CD8-positive, alpha-beta memory T cell (primary cell): ENCODE measurements at regions not wholly inside any gene's neighbourhood (a gene's known extent, or its start where the extent isn't known, plus 50 kb on each side); places are given as distances from the start of the nearest gene placed in this dataset.
"Not testable (repeated sequence)": the region's sequence is repeated elsewhere in the genome, so short reads cannot be mapped to it uniquely, and the experiment has no call there.

Source experiments
- CTCF ChIA-PET: fragments of 350-600 bp; sonication (Branson Sonifier 250); formaldehyde crosslinking; loops from one replicate; lab custom pipeline; 2021; ENCODE audit warnings: antibody characterized with exemption; lab: Charles Lee
- POLR2A ChIA-PET: fragments of 350-600 bp; sonication (Branson Sonifier 250); formaldehyde crosslinking; loops from one replicate; lab custom pipeline; 2021; ENCODE audit warnings: antibody characterized with exemption; lab: Charles Lee
- DNase-seq, 5 donors: peaks; one replicate each; pipeline versions ENCODE4 v3.0.0 to v3.0.0-alpha.2; 2020 to 2022; ENCODE audit warnings: mixed read lengths in 1 of 5
- H3K27ac ChIP-seq: one replicate; pipeline ENCODE4 v1.7.0; 2013; ENCODE audit warnings: low read depth, mild to moderate bottlenecking, low read length, moderate library complexity
- H3K27me3 ChIP-seq: 2 replicates; pipeline ENCODE4 v1.7.0; 2013; ENCODE audit warnings: low read length, mild to moderate bottlenecking; ENCODE audit not compliant: insufficient read depth, poor library complexity, severe bottlenecking
- H3K36me3 ChIP-seq: 2 replicates; pipeline ENCODE4 v1.7.0; 2013; ENCODE audit warnings: mild to moderate bottlenecking, low read length, moderate library complexity; ENCODE audit not compliant: insufficient read depth
- H3K4me1 ChIP-seq: 2 replicates; pipeline ENCODE4 v1.7.0; 2013; ENCODE audit warnings: mild to moderate bottlenecking, low read length, moderate library complexity; ENCODE audit not compliant: insufficient read depth
- H3K4me3 ChIP-seq: 2 replicates; pipeline ENCODE4 v1.7.0; 2013; ENCODE audit warnings: mild to moderate bottlenecking, low read length
- H3K9me3 ChIP-seq: 2 replicates; pipeline ENCODE4 v1.7.0; 2013; ENCODE audit warnings: mild to moderate bottlenecking, low read length
- H3K27ac Mint-ChIP-seq, 8 donors: one replicate each; pipeline ENCODE4 v1.8.0; 2020 to 2021; ENCODE audit warnings: mixed read lengths in 8 of 8, mild to moderate bottlenecking in 6 of 8, inconsistent platforms in 3 of 8, moderate library complexity in 3 of 8
- H3K27me3 Mint-ChIP-seq, 2 donors: one replicate each; pipeline ENCODE4 v1.8.0; 2020 to 2021; ENCODE audit warnings: mixed read lengths in 2 of 2, mild to moderate bottlenecking in 1 of 2, moderate library complexity in 1 of 2
- H3K36me3 Mint-ChIP-seq, 3 donors: one replicate each; pipeline ENCODE4 v1.8.0; 2020 to 2021; ENCODE audit warnings: mixed read lengths in 3 of 3, inconsistent platforms in 1 of 3, mild to moderate bottlenecking in 1 of 3
- H3K4me1 Mint-ChIP-seq, 3 donors: one replicate each; pipeline ENCODE4 v1.8.0; 2020 to 2021; ENCODE audit warnings: mixed read lengths in 3 of 3, inconsistent platforms in 1 of 3, mild to moderate bottlenecking in 1 of 3
- H3K4me3 Mint-ChIP-seq, 7 donors: one replicate each; pipeline ENCODE4 v1.8.0; 2020 to 2021; ENCODE audit warnings: mixed read lengths in 7 of 7, mild to moderate bottlenecking in 6 of 7, moderate library complexity in 4 of 7, inconsistent platforms in 2 of 7
- H3K9me3 Mint-ChIP-seq, 5 donors: one replicate each; pipeline ENCODE4 v1.8.0; 2020 to 2022; ENCODE audit warnings: mixed read lengths in 5 of 5, mild to moderate bottlenecking in 3 of 5, moderate library complexity in 2 of 5, inconsistent platforms in 1 of 5

GRCh38 chr7:76912011-76912814, 119.9 kb downstream of the SPDYE17 start:
- H3K27ac Mint-ChIP-seq, result peak overlapping the region in 2 of 8 donors; percentile 15 to 33
- H3K27me3 ChIP-seq, H3K4me1 ChIP-seq, CTCF ChIA-PET, POLR2A ChIA-PET, H3K27ac ChIP-seq, H3K9me3 Mint-ChIP-seq, H3K36me3 ChIP-seq, H3K9me3 ChIP-seq, H3K27me3 Mint-ChIP-seq, H3K36me3 Mint-ChIP-seq: not testable (repeated sequence)
- H3K4me1 Mint-ChIP-seq, result peaks cover 8 to 15% (median 13%) of the 10 kb centered on the region in 3 donors
- peak overlapping the region; percentile 32 to 84 (median 70) for H3K4me3 Mint-ChIP-seq
- peak in 1 of 5 donors; percentile 1 for DNase-seq
- H3K4me3 ChIP-seq, result peak overlapping the region; percentile 32

GRCh38 chr7:76904688-76905087, 127.5 kb downstream of the SPDYE17 start:
- H3K4me3 Mint-ChIP-seq, CTCF ChIA-PET, POLR2A ChIA-PET, H3K36me3 ChIP-seq, H3K27ac Mint-ChIP-seq, H3K27me3 ChIP-seq, H3K9me3 Mint-ChIP-seq, DNase-seq, H3K4me3 ChIP-seq, H3K27ac ChIP-seq, H3K9me3 ChIP-seq, H3K27me3 Mint-ChIP-seq, H3K4me1 Mint-ChIP-seq, H3K36me3 Mint-ChIP-seq, H3K4me1 ChIP-seq: not testable (repeated sequence)

- H3K9me3 ChIP-seq, DNase-seq, H3K27ac ChIP-seq, H3K36me3 ChIP-seq, POLR2A ChIA-PET, H3K9me3 Mint-ChIP-seq, H3K27me3 ChIP-seq, CTCF ChIA-PET, H3K27me3 Mint-ChIP-seq, H3K27ac Mint-ChIP-seq, H3K4me3 ChIP-seq, H3K4me1 ChIP-seq, H3K36me3 Mint-ChIP-seq, H3K4me3 Mint-ChIP-seq, H3K4me1 Mint-ChIP-seq: not testable (repeated sequence)
These were observed 130.0 kb downstream of the SPDYE17 start for GRCh38 chr7:76901944-76902710.

GRCh38 chr7:76898807-76899206, 133.4 kb downstream of the SPDYE17 start:
- not testable (repeated sequence) for H3K9me3 ChIP-seq

GRCh38 chr7:76897007-76897406, 135.2 kb downstream of the SPDYE17 start:
- H3K36me3 Mint-ChIP-seq, H3K27me3 Mint-ChIP-seq, H3K4me1 Mint-ChIP-seq, POLR2A ChIA-PET, H3K27ac ChIP-seq, H3K9me3 ChIP-seq, H3K27me3 ChIP-seq, H3K27ac Mint-ChIP-seq, DNase-seq, H3K4me3 Mint-ChIP-seq, H3K4me1 ChIP-seq, H3K9me3 Mint-ChIP-seq, H3K4me3 ChIP-seq, H3K36me3 ChIP-seq, CTCF ChIA-PET: not testable (repeated sequence)

More at GRCh38 chr7:76898807-76899206, 133.4 kb downstream of the SPDYE17 start:
- H3K27ac ChIP-seq, H3K4me3 Mint-ChIP-seq, DNase-seq, H3K9me3 Mint-ChIP-seq, H3K4me1 Mint-ChIP-seq, H3K36me3 ChIP-seq, H3K27me3 Mint-ChIP-seq, H3K4me1 ChIP-seq, CTCF ChIA-PET, H3K27me3 ChIP-seq, POLR2A ChIA-PET, H3K27ac Mint-ChIP-seq, H3K36me3 Mint-ChIP-seq, H3K4me3 ChIP-seq: not testable (repeated sequence)

- H3K4me3 Mint-ChIP-seq, H3K36me3 ChIP-seq, H3K36me3 Mint-ChIP-seq, H3K27me3 ChIP-seq, H3K4me1 Mint-ChIP-seq, H3K27ac Mint-ChIP-seq, CTCF ChIA-PET, H3K4me1 ChIP-seq, H3K9me3 Mint-ChIP-seq, DNase-seq, H3K27me3 Mint-ChIP-seq, H3K27ac ChIP-seq, H3K4me3 ChIP-seq, POLR2A ChIA-PET, H3K9me3 ChIP-seq: not testable (repeated sequence)
These were observed 136.5 kb downstream of the SPDYE17 start for GRCh38 chr7:76895696-76896095.

GRCh38 chr7:76891771-76892170, 140.4 kb downstream of the SPDYE17 start:
- H3K4me1 ChIP-seq, H3K9me3 Mint-ChIP-seq, POLR2A ChIA-PET, H3K27me3 ChIP-seq, DNase-seq, H3K27me3 Mint-ChIP-seq, H3K9me3 ChIP-seq, H3K27ac ChIP-seq, H3K36me3 Mint-ChIP-seq, H3K4me3 Mint-ChIP-seq, H3K4me1 Mint-ChIP-seq, H3K27ac Mint-ChIP-seq, H3K4me3 ChIP-seq, H3K36me3 ChIP-seq, CTCF ChIA-PET: not testable (repeated sequence)

GRCh38 chr7:76879733-76880288, 152.3 kb downstream of the SPDYE17 start:
- H3K27me3 Mint-ChIP-seq, result not testable (repeated sequence)

More at GRCh38 chr7:76879733-76880288, 152.3 kb downstream of the SPDYE17 start:
- H3K4me1 Mint-ChIP-seq, POLR2A ChIA-PET, H3K4me1 ChIP-seq, H3K9me3 ChIP-seq, H3K36me3 ChIP-seq, H3K4me3 Mint-ChIP-seq, H3K4me3 ChIP-seq, H3K9me3 Mint-ChIP-seq, H3K36me3 Mint-ChIP-seq, H3K27ac ChIP-seq, CTCF ChIA-PET, H3K27me3 ChIP-seq, H3K27ac Mint-ChIP-seq, DNase-seq: not testable (repeated sequence)
